Loucy (cell line): ENCODE measurements at regions not wholly inside any gene's neighbourhood (a gene's known extent, or its start where the extent isn't known, plus 50 kb on each side); places are given as distances from the start of the nearest gene placed in this dataset.

Experiments
- H2AFZ ChIP-seq: fragments of 200-600 bp; sonication (generic); 2 replicates; pipeline ENCODE4 v1.6.0; 2016; ENCODE audit warnings: antibody characterized with exemption, mild to moderate bottlenecking, low read length, moderate library complexity
- H3F3A ChIP-seq: fragments of 200-600 bp; 2 replicates; pipeline ENCODE4 v1.6.0; 2016; ENCODE audit warnings: antibody characterized with exemption, low read depth, mild to moderate bottlenecking
- H3K27me3 ChIP-seq: fragments of 200-600 bp; sonication (generic); 2 replicates; pipeline ENCODE4 v1.6.1; 2014; ENCODE audit warnings: low read length, mild to moderate bottlenecking; ENCODE audit not compliant: insufficient read depth, poor library complexity, severe bottlenecking
- H3K36me3 ChIP-seq: fragments of 200-600 bp; sonication (generic); 2 replicates; pipeline ENCODE4 v1.6.1; 2016; ENCODE audit warnings: low read length; ENCODE audit not compliant: insufficient read depth
- H3K4me1 ChIP-seq: fragments of 200-600 bp; sonication (generic); 2 replicates; pipeline ENCODE4 v1.5.1; 2014; ENCODE audit warnings: low read length, mild to moderate bottlenecking; ENCODE audit not compliant: insufficient read depth, poor library complexity, severe bottlenecking
- H3K4me2 ChIP-seq: fragments of 200-600 bp; sonication (generic); 2 replicates; pipeline ENCODE4 v1.6.0; 2014; ENCODE audit warnings: antibody characterized with exemption, low read length, low read depth, mild to moderate bottlenecking; ENCODE audit not compliant: poor library complexity, severe bottlenecking
- H3K4me3 ChIP-seq: fragments of 200-600 bp; sonication (generic); 2 replicates; pipeline ENCODE4 v1.5.1; 2014; ENCODE audit warnings: low read length, mild to moderate bottlenecking, mixed read lengths; ENCODE audit not compliant: poor library complexity, severe bottlenecking
- H3K79me2 ChIP-seq: fragments of 200-600 bp; sonication (generic); 2 replicates; pipeline ENCODE4 v1.6.1; 2014; ENCODE audit warnings: low read length; ENCODE audit not compliant: insufficient read depth
- H3K9ac ChIP-seq: fragments of 200-600 bp; sonication (generic); 2 replicates; pipeline ENCODE4 v1.6.0; 2014; ENCODE audit warnings: mild to moderate bottlenecking, low read depth, low read length, moderate library complexity; ENCODE audit not compliant: poor library complexity, severe bottlenecking
- H3K9me2 ChIP-seq: fragments of 200-600 bp; sonication (generic); replicated peaks from 2 replicates; pipeline ENCODE4 v1.6.1; 2016; ENCODE audit warnings: low read depth, low read length, mixed read lengths
- H3K9me3 ChIP-seq: fragments of 200-600 bp; sonication (generic); 2 replicates; pipeline ENCODE4 v1.6.1; 2014; ENCODE audit warnings: mild to moderate bottlenecking, antibody characterized with exemption, low read length, low read depth; ENCODE audit not compliant: insufficient read depth
- H4K20me1 ChIP-seq: fragments of 200-600 bp; sonication (generic); 2 replicates; pipeline ENCODE4 v1.6.0; 2014; ENCODE audit warnings: antibody characterized with exemption, low read length, mild to moderate bottlenecking; ENCODE audit not compliant: insufficient read depth, poor library complexity, severe bottlenecking
- CTCF ChIP-seq: fragments of 200-600 bp; sonication (generic); conservative IDR thresholded peaks from 2 replicates; pipeline ENCODE4 v1.5.1; 2014; ENCODE audit warnings: mild to moderate bottlenecking, antibody characterized with exemption, low read length
- EZH2phosphoT487 ChIP-seq: fragments of 200-600 bp; IDR thresholded peaks from 2 replicates; pipeline ENCODE4 v1.6.1; 2018; ENCODE audit warnings: antibody characterized with exemption, mild to moderate bottlenecking, moderate library complexity, borderline replicate concordance

DNA sequence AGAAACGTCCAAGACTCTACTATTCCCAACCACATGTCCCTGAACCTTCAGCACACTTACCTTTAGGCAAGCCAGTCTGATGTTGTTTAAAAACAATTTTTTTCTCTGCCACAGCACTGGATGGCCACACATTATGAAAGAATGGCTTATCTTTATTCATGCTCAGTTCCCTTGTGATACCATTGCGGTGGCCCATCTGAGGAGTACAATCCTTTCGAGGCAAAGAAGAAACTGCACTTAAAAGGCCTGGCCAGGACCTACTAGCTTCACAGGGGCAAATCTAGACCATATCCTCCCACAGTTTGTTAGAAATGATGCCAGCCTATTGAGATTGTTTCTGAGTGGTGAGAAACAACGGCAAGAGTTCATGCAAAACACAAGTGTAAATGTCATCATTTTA, 88.4 kb upstream of the PLEKHG1 start:
- Histone ChIP-seq H3K4me2 (no peak overlapping the region), H4K20me1 (no peaks in the 10 kb centered on the region), H3K79me2 (no peaks in the 10 kb centered on the region), H3K27me3 (no peaks in the 10 kb centered on the region), H3K4me1 (no peaks in the 10 kb centered on the region), H3K9me3 (no peaks in the 10 kb centered on the region), H3K4me3 (no peak overlapping the region), H3K9me2 (no peaks in the 10 kb centered on the region), H3K36me3 (no peaks in the 10 kb centered on the region), H3F3A (no peaks in the 10 kb centered on the region), H2AFZ (no peak overlapping the region), H3K9ac (no peak overlapping the region)
- no peak for TF ChIP-seq CTCF
- TF ChIP-seq EZH2phosphoT487, result no peak

DNA sequence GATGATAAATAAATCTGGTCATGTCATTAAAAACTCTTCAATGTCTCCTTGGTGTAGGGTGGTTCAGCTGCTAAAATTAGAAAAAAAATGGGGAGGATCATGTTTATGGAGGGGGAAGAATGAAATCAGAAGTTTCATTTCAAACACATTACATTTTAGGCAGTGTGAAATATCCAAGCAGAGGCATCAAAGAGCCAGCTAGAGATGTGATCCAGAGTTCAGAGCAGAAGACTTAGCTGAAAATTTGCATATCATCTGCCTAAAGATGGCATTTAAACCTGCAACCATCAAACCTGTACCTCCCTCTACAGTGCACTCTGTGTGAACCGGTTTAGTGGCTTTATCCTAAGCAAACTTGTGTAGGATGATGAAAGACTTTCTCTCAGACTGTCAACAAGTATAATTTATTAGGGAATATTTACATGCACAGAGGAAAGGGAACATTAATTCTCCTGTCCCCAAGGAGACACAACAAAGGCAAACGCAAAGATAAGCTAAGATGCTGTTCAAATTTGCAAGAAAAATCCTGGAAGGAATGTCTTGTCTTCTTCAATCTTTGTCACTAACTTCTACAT, 84.8 kb upstream of the PLEKHG1 start:
- H3K36me3 ChIP-seq, result no peaks in the 10 kb centered on the region
- no peaks in the 10 kb centered on the region for H3F3A ChIP-seq
- no peaks in the 10 kb centered on the region for H3K79me2 ChIP-seq
- no peak overlapping the region for H3K4me3 ChIP-seq
- H3K9me2 ChIP-seq, result no peaks in the 10 kb centered on the region
- TF ChIP-seq CTCF, result no peak
- TF ChIP-seq EZH2phosphoT487, result no peak
- H3K4me1 ChIP-seq, result no peaks in the 10 kb centered on the region
- H2AFZ ChIP-seq, result no peak overlapping the region
- H3K9me3 ChIP-seq, result no peaks in the 10 kb centered on the region
- no peak overlapping the region for H3K9ac ChIP-seq
- no peak overlapping the region for H3K4me2 ChIP-seq
- H3K27me3 ChIP-seq, result no peaks in the 10 kb centered on the region
- no peaks in the 10 kb centered on the region for H4K20me1 ChIP-seq

GRCh38 chr6:150516199-150516598, 83.5 kb upstream of the PLEKHG1 start:
- H3F3A ChIP-seq, result no peaks in the 10 kb centered on the region
- H3K9ac ChIP-seq, result no peak overlapping the region
- no peak overlapping the region for H2AFZ ChIP-seq
- no peak overlapping the region for H3K4me3 ChIP-seq
- no peaks in the 10 kb centered on the region for H3K9me3 ChIP-seq
- no peaks in the 10 kb centered on the region for H4K20me1 ChIP-seq
- no peak overlapping the region for H3K4me2 ChIP-seq
- no peaks in the 10 kb centered on the region for H3K36me3 ChIP-seq
- TF ChIP-seq EZH2phosphoT487, result no peak
- TF ChIP-seq CTCF, result no peak
- H3K79me2 ChIP-seq, result no peaks in the 10 kb centered on the region
- H3K27me3 ChIP-seq, result no peaks in the 10 kb centered on the region
- peaks cover 7% of the 10 kb centered on the region for H3K4me1 ChIP-seq
- H3K9me2 ChIP-seq, result no peaks in the 10 kb centered on the region
